ENCODE measurements at regions not wholly inside any gene's neighbourhood (a gene's known extent, or its start where the extent isn't known, plus 50 kb on each side); places are given as distances from the start of the nearest gene placed in this dataset.

DNA sequence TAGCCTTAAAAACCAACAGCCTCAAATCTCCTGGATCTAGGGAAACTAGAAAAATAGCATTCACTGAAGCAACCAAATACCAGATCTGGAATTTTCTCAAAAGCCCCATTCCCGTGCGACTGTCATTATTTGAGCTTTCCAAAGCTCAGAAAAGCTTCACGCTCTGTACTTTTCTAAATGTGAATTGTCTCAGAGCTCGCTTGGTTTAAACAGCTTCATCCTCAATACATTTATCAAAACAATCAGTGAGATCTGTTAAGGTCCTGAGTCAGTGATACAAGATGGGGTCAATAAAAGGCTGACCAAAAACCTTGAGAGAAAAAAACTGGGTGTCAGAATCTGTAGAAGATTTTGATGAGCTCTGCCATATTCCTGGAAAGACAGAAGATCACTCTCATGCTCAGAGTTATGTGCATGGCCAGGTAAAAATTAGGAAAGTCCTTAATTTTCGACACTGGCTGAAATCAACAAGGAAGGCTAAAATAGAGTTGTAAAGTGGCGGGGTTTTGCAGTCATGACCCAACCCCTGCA, 60.2 kb upstream of the VPREB1 start:
- H3K9me3 ChIP-seq = no peaks in the 10 kb centered on the region
- TF ChIP-seq, protein P1, sequence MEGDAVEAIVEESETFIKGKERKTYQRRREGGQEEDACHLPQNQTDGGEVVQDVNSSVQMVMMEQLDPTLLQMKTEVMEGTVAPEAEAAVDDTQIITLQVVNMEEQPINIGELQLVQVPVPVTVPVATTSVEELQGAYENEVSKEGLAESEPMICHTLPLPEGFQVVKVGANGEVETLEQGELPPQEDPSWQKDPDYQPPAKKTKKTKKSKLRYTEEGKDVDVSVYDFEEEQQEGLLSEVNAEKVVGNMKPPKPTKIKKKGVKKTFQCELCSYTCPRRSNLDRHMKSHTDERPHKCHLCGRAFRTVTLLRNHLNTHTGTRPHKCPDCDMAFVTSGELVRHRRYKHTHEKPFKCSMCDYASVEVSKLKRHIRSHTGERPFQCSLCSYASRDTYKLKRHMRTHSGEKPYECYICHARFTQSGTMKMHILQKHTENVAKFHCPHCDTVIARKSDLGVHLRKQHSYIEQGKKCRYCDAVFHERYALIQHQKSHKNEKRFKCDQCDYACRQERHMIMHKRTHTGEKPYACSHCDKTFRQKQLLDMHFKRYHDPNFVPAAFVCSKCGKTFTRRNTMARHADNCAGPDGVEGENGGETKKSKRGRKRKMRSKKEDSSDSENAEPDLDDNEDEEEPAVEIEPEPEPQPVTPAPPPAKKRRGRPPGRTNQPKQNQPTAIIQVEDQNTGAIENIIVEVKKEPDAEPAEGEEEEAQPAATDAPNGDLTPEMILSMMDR (IDR thresholded peaks at IDR 0.05) = no peak
- TF ChIP-seq POLR2A (IDR thresholded peaks at IDR 0.05) = no peak
- no peak overlapping the region for H3K4me3 ChIP-seq
- no peaks in the 10 kb centered on the region for H3K36me3 ChIP-seq
- no peak for DNase-seq
- no peaks in the 10 kb centered on the region for H3K4me1 ChIP-seq
- H3K27ac ChIP-seq = no peak overlapping the region
- no peaks in the 10 kb centered on the region for H3K27me3 ChIP-seq

DNA sequence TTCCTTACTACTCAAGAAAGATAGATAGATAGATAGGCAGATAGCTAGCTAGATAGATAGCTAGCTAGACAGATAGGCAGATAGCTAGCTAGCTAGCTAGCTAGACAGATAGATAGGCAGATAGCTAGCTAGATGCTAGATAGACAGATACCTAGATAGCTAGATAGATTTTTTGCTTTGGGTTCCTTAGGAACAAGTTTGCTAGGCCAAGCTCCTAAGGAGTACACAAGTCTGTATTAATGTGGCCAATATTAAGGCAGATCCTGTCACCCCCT, 61.7 kb upstream of the VPREB1 start:
- TF ChIP-seq, protein P1 (IDR thresholded peaks at IDR 0.05) = no peak
- no peak for TF ChIP-seq POLR2A (IDR thresholded peaks at IDR 0.05)

DNA sequence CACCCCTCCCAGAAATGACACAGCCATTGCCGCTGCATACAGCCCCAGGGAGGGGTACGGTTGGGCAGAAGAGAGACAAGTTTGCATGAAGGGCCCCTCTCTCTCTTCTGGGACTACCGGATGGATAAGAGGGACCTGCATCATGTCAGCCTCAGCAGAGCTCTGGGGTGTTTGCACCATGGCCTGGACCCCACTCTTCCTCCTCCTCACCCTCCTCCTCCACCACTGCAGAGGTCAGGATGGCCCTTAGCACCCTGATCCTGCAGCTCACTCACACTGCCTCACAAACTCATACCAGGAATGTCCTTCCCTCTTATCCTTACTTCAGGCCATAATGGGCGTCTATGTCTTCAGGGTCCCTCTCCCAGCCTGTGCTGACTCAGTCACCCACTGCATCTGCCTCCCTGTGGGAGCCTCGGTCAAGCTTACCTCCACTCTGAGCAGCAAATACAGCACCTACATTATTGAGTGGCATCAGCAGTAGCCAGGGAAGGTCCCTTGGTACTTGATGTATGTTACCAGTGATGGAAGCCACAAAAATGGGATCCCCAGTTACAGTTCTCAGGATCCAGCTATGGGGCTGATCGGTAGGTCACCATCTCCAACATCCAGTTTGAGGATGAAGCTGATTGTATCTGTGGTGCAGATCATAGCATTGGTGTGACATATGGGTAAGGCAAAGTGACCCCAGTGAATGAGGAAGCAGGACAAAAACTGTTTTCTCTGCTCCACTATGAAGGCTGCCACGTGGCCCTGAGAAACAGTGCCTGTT, 62.2 kb upstream of the VPREB1 start:
- no peak for DNase-seq
- no peak overlapping the region for H3K27ac ChIP-seq
- no peaks in the 10 kb centered on the region for H3K4me1 ChIP-seq
- H3K36me3 ChIP-seq = no peaks in the 10 kb centered on the region
- no peaks in the 10 kb centered on the region for H3K27me3 ChIP-seq
- H3K4me3 ChIP-seq = no peak overlapping the region
- H3K9me3 ChIP-seq = no peaks in the 10 kb centered on the region
- TF ChIP-seq POLR2A (IDR thresholded peaks at IDR 0.05) = no peak
- TF ChIP-seq, protein P1 (IDR thresholded peaks at IDR 0.05) = no peak

More for the DNA sequence above, 61.7 kb upstream of the VPREB1 start:
- no peak for DNase-seq
- Histone ChIP-seq H3K27me3 (no peaks in the 10 kb centered on the region), H3K36me3 (no peaks in the 10 kb centered on the region), H3K9me3 (no peaks in the 10 kb centered on the region), H3K27ac (no peak overlapping the region), H3K4me1 (no peaks in the 10 kb centered on the region), H3K4me3 (no peak overlapping the region)

DNA sequence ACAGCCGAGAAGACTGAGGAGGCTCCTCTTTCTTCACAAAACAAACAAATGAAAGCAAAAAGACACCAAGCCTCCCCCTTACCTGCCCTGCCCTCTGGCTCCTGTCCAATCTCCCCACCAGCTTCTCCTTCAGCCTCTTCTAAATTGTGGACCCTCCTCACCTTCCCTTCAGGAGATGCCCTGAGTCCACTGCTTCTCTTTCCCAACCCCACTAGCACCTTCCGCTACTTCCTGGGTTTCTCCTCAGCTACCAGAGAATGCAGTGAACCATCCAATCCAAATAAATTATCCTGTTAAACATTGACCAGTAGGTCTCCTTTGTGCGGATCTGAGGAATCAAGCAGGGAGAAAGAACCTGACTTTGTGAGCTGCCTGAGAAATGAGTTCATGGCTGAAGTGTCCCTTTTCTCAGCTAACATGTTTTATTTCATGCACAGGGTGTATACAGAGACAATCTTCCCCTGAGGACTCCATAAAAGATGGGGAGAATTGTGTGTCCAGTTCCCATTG, 63.2 kb upstream of the VPREB1 start:
- H3K4me1 ChIP-seq = no peaks in the 10 kb centered on the region
- no peak for DNase-seq
- TF ChIP-seq, protein P1 (IDR thresholded peaks at IDR 0.05) = no peak
- no peak for TF ChIP-seq POLR2A (IDR thresholded peaks at IDR 0.05)
- no peaks in the 10 kb centered on the region for H3K9me3 ChIP-seq
- no peak overlapping the region for H3K27ac ChIP-seq
- H3K27me3 ChIP-seq = no peaks in the 10 kb centered on the region
- H3K4me3 ChIP-seq = no peak overlapping the region
- H3K36me3 ChIP-seq = no peaks in the 10 kb centered on the region

DNA sequence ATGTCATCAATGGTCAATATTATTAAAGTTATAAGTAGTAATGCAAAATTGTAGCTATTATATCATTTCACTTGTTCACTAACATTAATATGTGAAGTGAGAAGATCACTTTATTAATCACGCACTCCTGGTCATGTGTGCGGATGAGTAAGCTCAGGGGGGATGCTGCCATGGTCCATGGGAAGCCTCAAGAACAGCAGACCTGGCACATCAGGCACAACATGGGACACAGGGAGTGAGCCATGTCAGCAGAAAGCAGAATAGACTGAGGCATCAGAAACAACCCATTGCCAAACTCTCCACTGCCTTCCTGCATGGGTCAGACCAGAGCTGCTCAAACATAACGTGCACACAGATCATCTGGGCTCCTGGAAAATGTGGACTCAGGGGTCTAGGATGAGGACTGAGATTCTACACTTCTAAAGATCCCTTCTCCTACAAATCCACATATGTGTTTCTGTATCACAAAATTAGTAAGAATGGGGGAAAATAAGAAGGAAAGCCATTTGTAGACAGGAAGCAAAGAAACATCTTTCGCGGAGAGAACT, 63.8 kb upstream of the VPREB1 start:
- Histone ChIP-seq H3K36me3 (no peaks in the 10 kb centered on the region), H3K27me3 (no peaks in the 10 kb centered on the region), H3K4me3 (no peak overlapping the region), H3K27ac (no peak overlapping the region), H3K9me3 (no peaks in the 10 kb centered on the region), H3K4me1 (no peaks in the 10 kb centered on the region)
- DNase-seq = no peak
- TF ChIP-seq, protein P1 (IDR thresholded peaks at IDR 0.05) = no peak
- no peak for TF ChIP-seq POLR2A (IDR thresholded peaks at IDR 0.05)

Measured in Peyer's patch (tissue), 4 donors.